PC-3 (cell line): ENCODE measurements at regions not wholly inside any gene's neighbourhood (a gene's known extent, or its start where the extent isn't known, plus 50 kb on each side); places are given as distances from the start of the nearest gene placed in this dataset.

Source experiments
- ATAC-seq: fragments of 200-7000 bp; cut with Tn5 transposase; 2 replicates; pipeline ENCODE4 v1.9.1; 2020; ENCODE audit warnings: mild to moderate bottlenecking, moderate library complexity
- BruUV-seq: library from RNA; stranded (reverse); fragments of 400-500 nt; replicated peaks from 2 replicates; lab custom pipeline; 2021; lab: Mats Ljungman, UMichigan
- CTCF ChIA-PET: fragments of 300-600 bp; sonication (Branson Sonifier 250); formaldehyde crosslinking; loops from one replicate; lab custom pipeline; 2022; ENCODE audit warnings: antibody characterized with exemption; lab: Charles Lee
- POLR2A ChIA-PET: fragments of 300-600 bp; sonication (Branson Sonifier 250); formaldehyde crosslinking; loops from one replicate; lab custom pipeline; 2022; ENCODE audit warnings: antibody characterized with exemption; ENCODE audit not compliant: unreplicated experiment; lab: Charles Lee
- DNase-seq: peaks from one replicate; pipeline ENCODE4 v3.0.0-alpha.2; 2015
- H2AFZ ChIP-seq: fragments of 300-600 bp; sonication (generic); 2 replicates; pipeline ENCODE4 v1.6.0; 2016; ENCODE audit warnings: antibody characterized with exemption, low read length
- H3F3A ChIP-seq: fragments of 300-600 bp; sonication (generic); one replicate; pipeline ENCODE4 v1.6.0; 2017; ENCODE audit warnings: antibody characterized with exemption, low read length, control low read depth, mild to moderate bottlenecking; ENCODE audit not compliant: unreplicated experiment
- H3K27ac ChIP-seq: fragments of 300-600 bp; sonication (generic); 2 replicates; pipeline ENCODE4 v1.5.1; 2016; ENCODE audit warnings: mild to moderate bottlenecking, low read length
- H3K27me3 ChIP-seq: fragments of 300-600 bp; sonication (generic); 2 replicates; pipeline ENCODE4 v1.6.1; 2016; ENCODE audit warnings: low read length, mixed read lengths
- H3K36me3 ChIP-seq: fragments of 300-600 bp; sonication (generic); 2 replicates; pipeline ENCODE4 v1.6.1; 2016; ENCODE audit warnings: low read depth, mixed run types, low read length, mixed read lengths
- H3K4me1 ChIP-seq: fragments of 300-600 bp; sonication (generic); 2 replicates; pipeline ENCODE4 v1.5.1; 2016; ENCODE audit warnings: low read length; ENCODE audit not compliant: insufficient read depth
- H3K4me2 ChIP-seq: fragments of 300-600 bp; sonication (generic); 2 replicates; pipeline ENCODE4 v1.6.0; 2016; ENCODE audit warnings: low read length
- H3K4me3 ChIP-seq: fragments of 300-600 bp; sonication (generic); 2 replicates; pipeline ENCODE4 v1.5.1; 2016; ENCODE audit warnings: mild to moderate bottlenecking, low read length, mixed read lengths
- H3K79me2 ChIP-seq: fragments of 300-600 bp; sonication (generic); 2 replicates; pipeline ENCODE4 v1.6.1; 2017; ENCODE audit warnings: low read length, mixed read lengths
- H3K9ac ChIP-seq: fragments of 300-600 bp; sonication (generic); 2 replicates; pipeline ENCODE4 v1.6.0; 2016; ENCODE audit warnings: mild to moderate bottlenecking, low read length
- H3K9me2 ChIP-seq: fragments of 300-600 bp; sonication (generic); replicated peaks from 2 replicates; pipeline ENCODE4 v1.6.1; 2016; ENCODE audit warnings: mixed run types, low read length, mixed read lengths
- H3K9me3 ChIP-seq: fragments of 300-600 bp; sonication (generic); 2 replicates; pipeline ENCODE4 v1.6.1; 2016; ENCODE audit warnings: low read length, mixed read lengths
- H4K20me1 ChIP-seq: fragments of 300-600 bp; sonication (generic); 2 replicates; pipeline ENCODE4 v1.6.1; 2016; ENCODE audit warnings: low read length, mixed read lengths
- EZH2 ChIP-seq: fragments of 300-600 bp; sonication (generic); IDR thresholded peaks from one replicate; pipeline ENCODE4 v1.6.1; 2017; ENCODE audit warnings: antibody characterized with exemption, mild to moderate bottlenecking, low read length; ENCODE audit not compliant: unreplicated experiment
- EZH2phosphoT487 ChIP-seq: fragments of 300-600 bp; sonication (generic); IDR thresholded peaks from 2 replicates; pipeline ENCODE4 v1.6.1; 2018; ENCODE audit warnings: mild to moderate bottlenecking, antibody characterized with exemption, low read length, borderline replicate concordance
- intact Hi-C: fragments of 100-400 bp; cut with micrococcal nuclease; formaldehyde crosslinking; loops from 2 replicates; pipeline ENCODE4 v1.9.0; 2023
- TF ChIP-seq, protein P1 (sequence below): fragments of 300-600 bp; sonication (generic); conservative IDR thresholded peaks from 2 replicates; pipeline ENCODE4 v1.5.1; 2017; ENCODE audit warnings: antibody characterized with exemption, low read depth, mild to moderate bottlenecking, low read length

DNA sequence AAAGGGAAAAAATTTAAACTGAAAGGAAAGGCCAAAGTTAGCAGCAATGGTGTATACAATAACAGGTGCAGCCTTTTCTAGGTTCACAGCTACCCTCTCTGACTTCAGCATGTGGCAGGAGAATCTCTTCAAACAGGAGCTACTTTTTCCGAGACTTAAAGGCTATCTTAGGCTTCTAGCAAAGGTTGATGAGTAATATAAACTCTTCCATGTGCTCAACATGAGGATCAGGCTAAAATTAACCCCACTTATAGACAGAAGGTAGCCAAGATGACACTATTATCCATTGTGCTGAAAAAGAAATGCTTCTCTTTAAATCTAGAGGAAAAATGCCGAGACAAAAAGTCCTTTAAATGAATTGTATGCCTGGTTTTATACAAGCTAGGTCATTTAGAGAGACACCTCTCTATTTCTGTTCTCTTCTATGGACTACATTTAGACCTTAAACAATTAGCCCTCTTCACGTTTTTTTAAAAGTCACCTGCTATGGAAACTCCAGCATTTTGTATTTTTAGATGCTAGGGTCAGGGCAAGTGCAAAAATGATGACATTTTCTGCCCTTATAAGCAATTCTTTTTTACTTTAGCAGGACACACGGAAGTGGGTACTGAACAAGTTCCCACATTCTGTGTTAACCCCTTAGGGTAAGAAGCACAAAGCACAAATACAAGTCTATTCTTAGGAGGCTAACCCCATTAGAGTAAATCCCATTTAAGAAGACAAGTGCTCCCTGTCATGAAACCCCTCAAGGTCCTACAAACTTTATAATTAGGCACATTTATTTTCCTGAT lies 216.8 kb upstream of the CITED2 start:
- ChIA-PET CTCF (no interaction called here), POLR2A (no interaction called here)
- Histone ChIP-seq H3K4me1 (peaks cover 22% of the 10 kb centered on the region), H3K9me3 (no peaks in the 10 kb centered on the region), H3K4me2 (no peak overlapping the region), H3K4me3 (no peak overlapping the region), H2AFZ (no peak overlapping the region), H3K27me3 (no peaks in the 10 kb centered on the region), H4K20me1 (no peaks in the 10 kb centered on the region), H3K27ac (no peak overlapping the region), H3K36me3 (no peaks in the 10 kb centered on the region), H3F3A (peaks cover 6% of the 10 kb centered on the region), H3K79me2 (no peaks in the 10 kb centered on the region), H3K9me2 (no peaks in the 10 kb centered on the region), H3K9ac (no peak overlapping the region)
- intact Hi-C loops, result no loop called here
- BruUV-seq, result no TSS peak
- DNase-seq (no peak), ATAC-seq (no peak)
- TF ChIP-seq EZH2, result no peak

DNA sequence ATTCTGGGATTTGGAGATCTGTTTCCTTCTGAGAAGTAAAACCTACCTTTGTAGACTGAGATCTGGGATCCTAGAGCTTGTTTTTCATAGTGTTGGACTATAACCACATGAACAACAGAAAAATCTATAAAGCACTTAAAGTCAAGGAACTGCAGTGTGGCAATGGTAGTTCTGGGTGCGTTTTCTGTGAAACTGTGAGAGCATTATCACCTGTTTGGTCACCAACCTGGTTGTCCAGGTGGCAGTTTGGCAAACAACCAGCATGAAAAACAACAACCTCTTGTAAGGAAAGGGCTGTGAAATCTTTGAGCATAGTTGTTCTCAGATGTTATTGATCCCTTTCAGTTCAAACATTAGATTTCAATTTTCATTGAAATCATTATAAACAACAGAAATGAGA lies 215.8 kb upstream of the CITED2 start:
- H3K27me3 ChIP-seq, result no peaks in the 10 kb centered on the region
- no peaks in the 10 kb centered on the region for H3K36me3 ChIP-seq
- TF ChIP-seq, protein P1, sequence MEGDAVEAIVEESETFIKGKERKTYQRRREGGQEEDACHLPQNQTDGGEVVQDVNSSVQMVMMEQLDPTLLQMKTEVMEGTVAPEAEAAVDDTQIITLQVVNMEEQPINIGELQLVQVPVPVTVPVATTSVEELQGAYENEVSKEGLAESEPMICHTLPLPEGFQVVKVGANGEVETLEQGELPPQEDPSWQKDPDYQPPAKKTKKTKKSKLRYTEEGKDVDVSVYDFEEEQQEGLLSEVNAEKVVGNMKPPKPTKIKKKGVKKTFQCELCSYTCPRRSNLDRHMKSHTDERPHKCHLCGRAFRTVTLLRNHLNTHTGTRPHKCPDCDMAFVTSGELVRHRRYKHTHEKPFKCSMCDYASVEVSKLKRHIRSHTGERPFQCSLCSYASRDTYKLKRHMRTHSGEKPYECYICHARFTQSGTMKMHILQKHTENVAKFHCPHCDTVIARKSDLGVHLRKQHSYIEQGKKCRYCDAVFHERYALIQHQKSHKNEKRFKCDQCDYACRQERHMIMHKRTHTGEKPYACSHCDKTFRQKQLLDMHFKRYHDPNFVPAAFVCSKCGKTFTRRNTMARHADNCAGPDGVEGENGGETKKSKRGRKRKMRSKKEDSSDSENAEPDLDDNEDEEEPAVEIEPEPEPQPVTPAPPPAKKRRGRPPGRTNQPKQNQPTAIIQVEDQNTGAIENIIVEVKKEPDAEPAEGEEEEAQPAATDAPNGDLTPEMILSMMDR, result no peak
- TF ChIP-seq EZH2, result no peak
- no peak for TF ChIP-seq EZH2phosphoT487
- DNase-seq (no peak), ATAC-seq (no peak)
- H3K9me2 ChIP-seq, result no peaks in the 10 kb centered on the region
- intact Hi-C loops, result no loop called here
- H3K4me3 ChIP-seq, result no peak overlapping the region
- no peak overlapping the region for H3K4me2 ChIP-seq
- no peak overlapping the region for H2AFZ ChIP-seq
- H3K9me3 ChIP-seq, result no peaks in the 10 kb centered on the region
- BruUV-seq, result no TSS peak
- H3F3A ChIP-seq, result peaks cover 6% of the 10 kb centered on the region
- H4K20me1 ChIP-seq, result no peaks in the 10 kb centered on the region
- H3K9ac ChIP-seq, result no peak overlapping the region
- peaks cover 22% of the 10 kb centered on the region for H3K4me1 ChIP-seq
- ChIA-PET POLR2A (no interaction called here), CTCF (no interaction called here)
- no peak overlapping the region for H3K27ac ChIP-seq
- no peaks in the 10 kb centered on the region for H3K79me2 ChIP-seq

DNA sequence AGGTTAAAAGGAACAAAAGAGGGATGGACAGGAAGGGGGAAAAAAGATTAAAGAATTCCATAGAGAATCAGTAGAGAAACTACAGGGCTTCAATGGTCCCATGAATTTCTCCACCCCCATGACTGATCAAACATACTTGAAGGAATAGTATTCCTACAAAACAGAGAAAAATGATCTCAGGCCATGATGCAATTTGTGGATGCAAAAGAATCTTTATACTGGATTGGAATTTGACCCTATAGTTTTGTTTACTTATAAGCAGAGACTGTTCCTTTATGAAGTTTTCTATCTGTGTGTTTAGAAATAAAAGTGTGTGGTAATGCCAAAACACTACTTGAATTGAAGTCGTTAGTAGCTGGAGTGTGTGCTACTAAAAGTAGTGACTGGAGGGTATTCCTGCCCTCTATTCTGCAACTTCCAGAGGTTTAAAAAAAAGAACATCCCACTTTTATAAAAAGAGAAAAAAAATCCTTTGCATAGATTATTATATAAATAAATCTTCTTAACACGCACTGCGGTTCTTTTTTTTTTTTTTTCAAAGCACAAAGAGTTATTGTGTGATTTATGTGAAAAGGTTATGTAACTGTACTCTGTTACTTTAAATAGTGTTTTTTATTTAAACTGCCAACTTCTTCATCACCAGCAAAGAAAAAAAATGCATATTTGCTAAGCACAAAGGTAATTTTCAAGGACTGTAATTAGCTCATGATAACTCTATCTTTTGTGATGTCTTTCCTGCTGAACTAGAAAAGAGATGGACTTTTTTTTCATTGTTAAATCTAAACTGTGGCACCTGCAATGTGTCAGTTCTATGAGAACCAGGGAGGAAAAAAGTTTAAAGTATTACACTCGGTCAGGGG lies 214.5 kb upstream of the CITED2 start:
- H3K79me2 ChIP-seq, result no peaks in the 10 kb centered on the region
- POLR2A ChIA-PET, result no interaction called here
- no peaks in the 10 kb centered on the region for H3K27me3 ChIP-seq
- H3K36me3 ChIP-seq, result no peaks in the 10 kb centered on the region
- H3F3A ChIP-seq, result peaks cover 6% of the 10 kb centered on the region
- H3K9me2 ChIP-seq, result no peaks in the 10 kb centered on the region
- intact Hi-C loops, result loop anchor here (5.0 kb wide), 1 partner anchor 212 kb away; no protein-coding TSS in a partner anchor
- no peak overlapping the region for H2AFZ ChIP-seq
- ATAC-seq (no peak), DNase-seq (peak; percentile 48)
- H3K4me3 ChIP-seq, result no peak overlapping the region
- TF ChIP-seq, protein P1, result no peak
- TF ChIP-seq EZH2 (no peak), EZH2phosphoT487 (no peak)
- H3K27ac ChIP-seq, result peak overlapping the region; percentile 29
- H3K9ac ChIP-seq, result no peak overlapping the region
- H3K4me1 ChIP-seq, result peaks cover 22% of the 10 kb centered on the region
- CTCF ChIA-PET, result no interaction called here
- BruUV-seq, result no TSS peak
- peak overlapping the region; percentile 19; the same call in 1 of the 2 replicates for H3K4me2 ChIP-seq
- H3K9me3 ChIP-seq, result no peaks in the 10 kb centered on the region
- no peaks in the 10 kb centered on the region for H4K20me1 ChIP-seq
